A673 (cell line): ENCODE measurements at regions not wholly inside any gene's neighbourhood (a gene's known extent, or its start where the extent isn't known, plus 50 kb on each side); places are given as distances from the start of the nearest gene placed in this dataset.

Experiments used
- EZH2 ChIP-seq: fragments of 200-600 bp; sonication (generic); IDR thresholded peaks from 2 replicates; pipeline ENCODE4 v1.6.1; 2017; ENCODE audit warnings: borderline replicate concordance, low read depth, mild to moderate bottlenecking, mixed read lengths, antibody characterized with exemption, low read length; ENCODE audit not compliant: poor library complexity, severe bottlenecking
- TF ChIP-seq, protein P1 (sequence below): fragments of 300-800, 200-600 bp; sonication (generic); conservative IDR thresholded peaks from 2 replicates; pipeline ENCODE4 v1.5.1; 2017; ENCODE audit warnings: low read depth, mild to moderate bottlenecking, antibody characterized with exemption, low read length, moderate library complexity, mixed read lengths

DNA sequence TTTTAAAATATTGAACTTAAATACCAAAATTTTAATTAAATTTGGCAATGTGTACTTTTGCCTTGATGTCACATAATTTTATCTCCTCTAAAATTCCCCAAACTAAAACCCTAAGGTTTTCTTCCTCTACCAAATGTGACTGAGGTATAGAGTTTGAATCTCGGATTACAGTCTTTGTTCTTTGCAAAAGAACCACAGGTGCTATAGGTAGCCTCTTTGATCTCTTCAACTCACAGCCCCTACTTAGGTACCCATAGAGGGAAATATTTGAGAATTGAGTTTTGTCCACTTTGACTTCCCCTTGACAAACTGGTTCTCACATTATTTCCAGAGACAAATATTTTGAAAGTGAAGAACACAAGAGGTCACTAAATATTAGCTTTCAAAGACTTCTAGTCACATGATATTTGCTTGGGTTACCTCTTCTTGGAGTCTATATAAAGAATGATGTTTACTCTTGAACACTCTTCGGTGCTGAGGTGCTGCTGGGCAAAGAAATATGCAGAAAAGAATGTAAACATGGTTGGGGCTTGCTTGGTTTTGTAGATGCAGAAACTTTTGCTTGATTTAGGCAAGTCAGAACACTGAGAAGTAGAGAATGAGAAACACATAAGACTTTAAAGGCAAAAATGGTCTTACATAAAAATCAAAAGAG lies 120.8 kb upstream of the MCTP2 start:
- TF ChIP-seq, protein P1, sequence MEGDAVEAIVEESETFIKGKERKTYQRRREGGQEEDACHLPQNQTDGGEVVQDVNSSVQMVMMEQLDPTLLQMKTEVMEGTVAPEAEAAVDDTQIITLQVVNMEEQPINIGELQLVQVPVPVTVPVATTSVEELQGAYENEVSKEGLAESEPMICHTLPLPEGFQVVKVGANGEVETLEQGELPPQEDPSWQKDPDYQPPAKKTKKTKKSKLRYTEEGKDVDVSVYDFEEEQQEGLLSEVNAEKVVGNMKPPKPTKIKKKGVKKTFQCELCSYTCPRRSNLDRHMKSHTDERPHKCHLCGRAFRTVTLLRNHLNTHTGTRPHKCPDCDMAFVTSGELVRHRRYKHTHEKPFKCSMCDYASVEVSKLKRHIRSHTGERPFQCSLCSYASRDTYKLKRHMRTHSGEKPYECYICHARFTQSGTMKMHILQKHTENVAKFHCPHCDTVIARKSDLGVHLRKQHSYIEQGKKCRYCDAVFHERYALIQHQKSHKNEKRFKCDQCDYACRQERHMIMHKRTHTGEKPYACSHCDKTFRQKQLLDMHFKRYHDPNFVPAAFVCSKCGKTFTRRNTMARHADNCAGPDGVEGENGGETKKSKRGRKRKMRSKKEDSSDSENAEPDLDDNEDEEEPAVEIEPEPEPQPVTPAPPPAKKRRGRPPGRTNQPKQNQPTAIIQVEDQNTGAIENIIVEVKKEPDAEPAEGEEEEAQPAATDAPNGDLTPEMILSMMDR: no peak
- no peak for TF ChIP-seq EZH2
